ENCODE measurements at regions not wholly inside any gene's neighbourhood (a gene's known extent, or its start where the extent isn't known, plus 50 kb on each side); places are given as distances from the start of the nearest gene placed in this dataset.
"Not testable (repeated sequence)": the region's sequence is repeated elsewhere in the genome, so short reads cannot be mapped to it uniquely, and the experiment has no call there.

DNA sequence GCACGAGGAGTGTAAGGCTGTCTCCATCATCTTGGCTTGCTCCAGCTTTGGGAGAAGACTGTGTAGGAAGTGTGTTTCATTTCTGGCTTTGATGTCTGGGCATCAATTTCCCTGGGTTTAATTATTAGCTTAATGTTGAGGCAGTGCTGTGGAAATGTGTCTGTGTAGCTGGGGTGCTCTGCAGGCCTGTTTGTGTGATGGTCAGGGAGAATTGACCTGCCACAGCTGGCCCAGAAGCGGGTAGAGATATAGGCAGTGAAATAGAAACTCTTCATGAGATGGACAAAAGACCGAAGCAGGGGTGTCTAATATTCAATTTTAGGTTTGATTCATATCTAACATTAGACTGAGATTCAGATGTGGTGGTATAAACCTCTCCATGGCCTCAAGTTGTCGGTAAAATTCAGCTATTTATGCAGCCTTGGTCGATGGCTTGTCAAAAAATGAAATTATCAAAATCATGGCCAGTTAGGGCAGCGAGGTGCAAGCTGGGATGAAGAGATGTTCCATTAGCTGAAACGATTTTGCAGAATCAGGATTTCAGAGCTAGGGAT, 95.3 kb upstream of the SNX9 start:
- Histone ChIP-seq H3K36me3 (no peaks in the 10 kb centered on the region), H3K9me3 (no peaks in the 10 kb centered on the region), H3K4me3 (no peak overlapping the region), H3K27me3 (no peaks in the 10 kb centered on the region), H3K4me1 (no peaks in the 10 kb centered on the region), H3K27ac (peak overlapping the region in 1 of 4 donors; percentile 29)
- WGBS, 2 donors: 76 to 87% methylated on average over 7 of the region's 7 CpGs
- DNase-seq: no peak
- TF ChIP-seq EP300 (IDR thresholded peaks at IDR 0.05) (no peak), POLR2A (IDR thresholded peaks at IDR 0.05) (no peak), POLR2AphosphoS5 (IDR thresholded peaks at IDR 0.05) (no peak)
- TF ChIP-seq, protein P1, sequence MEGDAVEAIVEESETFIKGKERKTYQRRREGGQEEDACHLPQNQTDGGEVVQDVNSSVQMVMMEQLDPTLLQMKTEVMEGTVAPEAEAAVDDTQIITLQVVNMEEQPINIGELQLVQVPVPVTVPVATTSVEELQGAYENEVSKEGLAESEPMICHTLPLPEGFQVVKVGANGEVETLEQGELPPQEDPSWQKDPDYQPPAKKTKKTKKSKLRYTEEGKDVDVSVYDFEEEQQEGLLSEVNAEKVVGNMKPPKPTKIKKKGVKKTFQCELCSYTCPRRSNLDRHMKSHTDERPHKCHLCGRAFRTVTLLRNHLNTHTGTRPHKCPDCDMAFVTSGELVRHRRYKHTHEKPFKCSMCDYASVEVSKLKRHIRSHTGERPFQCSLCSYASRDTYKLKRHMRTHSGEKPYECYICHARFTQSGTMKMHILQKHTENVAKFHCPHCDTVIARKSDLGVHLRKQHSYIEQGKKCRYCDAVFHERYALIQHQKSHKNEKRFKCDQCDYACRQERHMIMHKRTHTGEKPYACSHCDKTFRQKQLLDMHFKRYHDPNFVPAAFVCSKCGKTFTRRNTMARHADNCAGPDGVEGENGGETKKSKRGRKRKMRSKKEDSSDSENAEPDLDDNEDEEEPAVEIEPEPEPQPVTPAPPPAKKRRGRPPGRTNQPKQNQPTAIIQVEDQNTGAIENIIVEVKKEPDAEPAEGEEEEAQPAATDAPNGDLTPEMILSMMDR (IDR thresholded peaks at IDR 0.05): no peak
- ATAC-seq (ENCODE audit: low FRiP score in 2 of 2): no peak

- H3K4me1 ChIP-seq: no peaks in the 10 kb centered on the region
- no peaks in the 10 kb centered on the region for H3K36me3 ChIP-seq
- WGBS, 2 donors: 56 to 69% methylated on average over 6 of the region's 6 CpGs
- DNase-seq (no peak), ATAC-seq (ENCODE audit: low FRiP score in 2 of 2) (no peak)
- no peak overlapping the region for H3K27ac ChIP-seq
- H3K27me3 ChIP-seq: no peaks in the 10 kb centered on the region
- no peak overlapping the region for H3K4me3 ChIP-seq
- H3K9me3 ChIP-seq: no peaks in the 10 kb centered on the region
- TF ChIP-seq POLR2A (IDR thresholded peaks at IDR 0.05) (no peak), POLR2AphosphoS5 (IDR thresholded peaks at IDR 0.05) (no peak)
These were observed 94.7 kb upstream of the SNX9 start for GRCh38 chr6:157728183-157728881.

- DNase-seq (no peak), ATAC-seq (ENCODE audit: low FRiP score in 2 of 2) (no peak)
- 88 to 95% methylated on average over 5 of the region's 5 CpGs for WGBS, 2 donors
- no peak overlapping the region for H3K4me3 ChIP-seq
- H3K4me1 ChIP-seq: no peaks in the 10 kb centered on the region
- no peaks in the 10 kb centered on the region for H3K36me3 ChIP-seq
- TF ChIP-seq, protein P1 (IDR thresholded peaks at IDR 0.05): no peak
- TF ChIP-seq POLR2AphosphoS5 (IDR thresholded peaks at IDR 0.05): no peak
- TF ChIP-seq EP300 (IDR thresholded peaks at IDR 0.05): no peak
- no peak for TF ChIP-seq POLR2A (IDR thresholded peaks at IDR 0.05)
- H3K27ac ChIP-seq: no peak overlapping the region
- H3K27me3 ChIP-seq: no peaks in the 10 kb centered on the region
- no peaks in the 10 kb centered on the region for H3K9me3 ChIP-seq
These were observed 91.8 kb upstream of the SNX9 start for GRCh38 chr6:157731221-157731620.

- H3K4me3 ChIP-seq: no peak overlapping the region
- H3K4me1 ChIP-seq: no peaks in the 10 kb centered on the region
- ATAC-seq (ENCODE audit: low FRiP score in 2 of 2) (no peak), DNase-seq (no peak)
- H3K36me3 ChIP-seq: no peaks in the 10 kb centered on the region
- no peaks in the 10 kb centered on the region for H3K9me3 ChIP-seq
- TF ChIP-seq POLR2A (IDR thresholded peaks at IDR 0.05) (no peak), EP300 (IDR thresholded peaks at IDR 0.05) (no peak), POLR2AphosphoS5 (IDR thresholded peaks at IDR 0.05) (no peak)
- TF ChIP-seq, protein P1 (IDR thresholded peaks at IDR 0.05): no peak
- WGBS, 2 donors: 97 to 100% methylated on average over 2 of the region's 2 CpGs
- H3K27ac ChIP-seq: no peak overlapping the region
- H3K27me3 ChIP-seq: no peaks in the 10 kb centered on the region
These were observed 91.0 kb upstream of the SNX9 start for GRCh38 chr6:157732007-157732406.

DNA sequence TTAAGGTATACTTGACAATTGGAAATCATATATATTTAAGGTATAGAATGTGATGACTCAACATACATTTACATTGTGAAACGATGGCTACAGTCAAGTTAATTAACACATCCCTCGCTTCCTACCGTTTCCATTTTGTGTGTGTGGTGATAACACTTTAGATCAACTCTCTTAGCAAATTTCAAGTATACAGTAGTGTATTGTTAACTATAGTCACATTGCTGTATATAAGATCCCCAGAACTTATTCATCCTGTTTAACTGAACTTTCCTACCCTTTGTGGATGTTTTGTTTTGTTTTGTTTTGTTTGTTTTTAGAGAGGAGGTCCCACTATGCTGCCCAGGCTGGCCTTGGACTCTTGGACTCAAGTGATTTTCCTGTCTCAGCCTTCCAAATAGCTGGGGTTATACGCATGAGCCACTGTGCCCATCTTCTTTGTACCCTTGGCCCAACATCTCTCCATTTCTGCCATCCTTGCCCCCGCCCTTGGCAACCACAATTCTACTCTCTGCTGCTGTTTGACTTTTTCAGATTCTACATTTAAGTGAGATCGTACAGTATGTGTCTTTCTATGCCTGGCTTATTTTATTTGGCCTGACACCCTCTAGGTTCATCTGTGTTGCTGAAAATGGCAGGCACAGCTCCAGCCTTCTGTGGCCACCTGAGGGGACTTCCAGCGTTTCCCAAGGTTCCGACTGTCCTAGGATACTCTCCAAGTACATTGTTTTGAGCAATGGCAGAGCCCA, 90.5 kb upstream of the SNX9 start:
- H3K27me3 ChIP-seq: no peaks in the 10 kb centered on the region
- no peak overlapping the region for H3K4me3 ChIP-seq
- no peak for DNase-seq
- WGBS, 2 donors: 85 to 92% methylated on average over 8 of the region's 8 CpGs
- no peaks in the 10 kb centered on the region for H3K4me1 ChIP-seq
- TF ChIP-seq EP300 (IDR thresholded peaks at IDR 0.05): no peak
- no peak overlapping the region for H3K27ac ChIP-seq
- no peak for ATAC-seq (ENCODE audit: low FRiP score in 2 of 2)
- no peaks in the 10 kb centered on the region for H3K9me3 ChIP-seq
- no peaks in the 10 kb centered on the region for H3K36me3 ChIP-seq

DNA sequence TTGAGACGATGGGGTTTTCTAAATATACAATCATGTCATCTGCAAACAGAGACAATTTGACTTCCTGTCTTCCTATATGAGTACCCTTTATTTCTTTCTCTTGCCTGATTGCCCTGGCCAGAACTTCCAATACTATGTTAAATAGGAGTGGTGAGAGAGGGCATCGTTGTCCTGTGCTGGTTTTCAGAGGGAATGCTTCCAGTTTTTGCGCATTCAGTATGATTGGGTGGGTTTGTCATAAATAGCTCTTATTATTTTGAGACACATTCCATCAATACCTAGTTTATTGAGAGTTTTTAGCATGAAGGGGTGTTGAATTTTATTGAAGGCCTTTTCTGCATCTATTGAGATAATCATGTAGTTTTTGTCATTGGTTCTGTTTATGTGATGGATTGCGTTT, 86.5 kb upstream of the SNX9 start:
- not testable (repeated sequence) for ATAC-seq (ENCODE audit: low FRiP score in 2 of 2); DNase-seq; H3K27ac ChIP-seq; H3K4me3 ChIP-seq; H3K36me3 ChIP-seq; H3K4me1 ChIP-seq; H3K27me3 ChIP-seq; H3K9me3 ChIP-seq
- 86 to 88% methylated on average over 4 of the region's 4 CpGs for WGBS, 2 donors

Measured in upper lobe of left lung (tissue), 6 donors.